DMS153 treated with DMSO at 0.1 percent for 48 hours (cell line): ENCODE measurements at regions not wholly inside any gene's neighbourhood (a gene's known extent, or its start where the extent isn't known, plus 50 kb on each side); places are given as distances from the start of the nearest gene placed in this dataset.

Experiments
- DNase-seq: peaks from one replicate; lab custom pipeline; 2025; ENCODE audit not compliant: unreplicated experiment; lab: John Stamatoyannopoulos, UW

DNA sequence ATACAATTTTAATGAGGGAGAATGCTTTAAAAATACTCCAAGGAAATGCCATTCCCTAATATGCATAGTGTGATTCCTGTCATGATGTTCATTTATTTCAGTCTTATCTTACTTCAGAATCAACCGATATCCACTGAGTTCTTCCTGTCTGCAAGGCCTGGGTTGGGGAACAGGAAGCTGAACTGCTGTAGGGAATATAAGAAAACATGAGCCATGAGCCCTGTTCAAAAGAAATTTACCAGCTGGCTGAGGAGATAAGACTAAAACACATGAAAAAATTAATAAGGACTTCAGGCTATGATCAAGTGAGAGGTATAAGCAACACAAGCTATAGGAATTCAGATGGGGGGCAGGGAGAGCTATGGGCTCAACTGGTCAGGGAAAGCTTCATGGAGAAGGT lies 184.7 kb downstream of the PLPP4 start:
- no peak for DNase-seq

DNA sequence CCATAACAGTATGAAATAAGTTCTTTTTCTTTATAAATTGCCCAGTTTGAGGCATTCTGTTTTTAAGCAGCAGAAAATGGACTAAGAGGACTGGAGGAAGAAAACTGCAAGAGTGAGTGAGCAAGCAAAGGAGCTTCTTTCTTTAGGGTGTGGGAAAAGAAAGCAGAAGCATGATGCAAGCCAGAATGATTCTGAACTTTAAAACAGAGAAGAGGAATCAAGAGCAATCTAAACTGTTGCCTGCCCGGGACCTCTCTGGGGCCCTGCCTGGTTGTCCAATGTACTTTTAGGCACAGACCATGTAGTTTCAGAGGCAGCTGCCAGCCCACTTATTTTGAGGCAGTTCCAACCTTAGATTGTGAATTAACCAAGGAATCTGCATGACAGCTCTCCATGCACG lies 186.3 kb downstream of the PLPP4 start:
- DNase-seq = no peak

DNA sequence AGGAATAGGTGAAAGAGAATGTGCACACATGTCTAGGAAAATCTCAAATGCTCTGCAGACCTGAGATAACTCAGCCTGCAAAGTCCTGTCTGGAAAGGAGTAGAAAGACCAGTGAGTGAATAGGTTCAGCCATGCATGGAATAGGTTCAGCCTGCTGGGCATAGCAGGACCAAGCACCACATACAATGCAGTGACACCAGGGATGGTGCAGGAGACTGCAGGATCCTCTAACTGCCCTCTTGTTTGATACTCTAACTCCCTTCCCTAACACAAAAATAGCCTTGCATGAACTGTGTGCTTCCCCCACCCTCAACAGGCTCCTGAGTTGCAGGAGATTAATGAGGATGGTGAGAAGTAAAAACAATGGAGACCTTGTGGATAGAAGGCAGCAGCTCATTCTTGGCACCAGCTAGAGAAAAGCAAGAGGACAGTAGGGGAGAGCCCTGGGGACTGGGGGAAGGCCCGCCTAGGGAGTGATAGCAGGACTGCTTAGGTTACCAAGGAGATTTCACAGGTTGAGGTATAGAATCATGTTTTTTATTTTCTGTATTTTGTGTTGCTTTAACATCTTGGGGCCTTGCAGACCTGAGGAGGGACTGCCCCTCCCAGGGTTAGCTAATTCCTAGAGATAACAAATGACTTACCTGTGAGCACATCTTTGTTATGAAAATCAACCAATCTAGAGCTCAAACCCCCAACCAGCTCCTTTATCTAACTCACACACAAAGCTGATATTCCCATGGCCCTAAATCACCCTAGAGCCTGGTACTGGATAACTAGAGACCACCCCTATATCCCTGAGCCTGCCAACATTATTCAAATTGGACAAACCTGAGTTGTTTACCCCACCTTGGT lies 187.8 kb downstream of the PLPP4 start:
- no peak for DNase-seq

DNA sequence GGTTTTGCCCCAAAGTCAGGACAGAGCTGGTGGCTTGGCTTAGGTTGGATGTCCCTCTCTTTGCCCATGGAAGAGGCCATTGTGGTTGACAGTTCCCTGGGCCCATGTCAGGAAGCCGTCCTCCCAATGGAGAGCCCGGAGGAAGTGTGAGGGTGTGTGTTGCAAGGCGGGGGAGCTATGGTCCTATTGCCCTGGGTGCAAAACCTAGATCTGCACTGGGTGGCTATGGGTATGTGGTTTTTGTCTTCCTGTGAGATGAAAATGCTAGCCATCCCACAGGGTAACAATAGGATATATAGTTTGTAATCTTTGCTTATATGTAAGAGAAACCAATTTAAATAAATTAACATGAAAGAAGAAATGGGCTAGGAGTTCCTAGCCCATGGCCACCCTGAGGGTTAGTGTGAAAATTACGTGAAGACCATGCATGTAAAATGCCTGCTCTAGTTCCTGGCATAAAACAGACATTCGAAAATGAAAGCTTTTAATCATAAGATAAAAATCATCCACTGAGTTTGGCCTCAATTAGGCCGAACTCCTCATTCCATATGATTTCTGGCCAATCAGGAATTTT lies 189.2 kb downstream of the PLPP4 start:
- DNase-seq = no peak

DNA sequence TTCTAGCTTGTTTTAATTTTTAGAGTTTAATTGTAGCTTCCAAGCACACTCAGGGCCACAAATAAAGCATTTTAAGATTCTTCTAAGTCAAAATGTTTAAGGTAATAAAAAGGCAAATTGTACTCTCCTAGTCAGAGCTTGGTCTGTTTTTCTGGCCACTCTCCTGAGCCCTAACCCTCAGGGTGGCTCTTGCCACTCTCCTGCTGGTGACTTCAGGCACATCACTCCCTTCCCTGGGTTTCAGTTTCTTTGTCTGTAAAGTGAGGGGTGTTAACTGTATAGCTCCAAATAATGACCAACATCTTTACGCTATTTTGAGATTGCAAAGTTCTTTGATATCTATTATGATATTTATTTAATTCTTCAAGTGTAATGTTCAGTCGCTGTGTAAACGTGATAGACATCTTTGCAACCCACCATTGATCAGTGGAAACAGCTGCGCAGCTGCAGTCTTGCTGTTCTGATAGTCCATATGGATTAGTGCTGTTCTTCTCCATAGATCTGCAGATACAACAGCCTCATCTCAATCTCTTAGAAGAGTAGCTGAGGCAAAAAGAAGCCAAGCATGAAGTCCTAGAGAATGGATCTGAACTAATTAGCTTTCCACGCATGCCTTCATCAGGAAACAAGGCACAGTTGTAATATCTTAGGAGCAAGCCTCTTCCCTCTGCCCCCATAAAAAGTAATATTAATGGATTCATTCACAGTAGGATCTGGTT lies 189.9 kb downstream of the PLPP4 start:
- DNase-seq = no peak

DNA sequence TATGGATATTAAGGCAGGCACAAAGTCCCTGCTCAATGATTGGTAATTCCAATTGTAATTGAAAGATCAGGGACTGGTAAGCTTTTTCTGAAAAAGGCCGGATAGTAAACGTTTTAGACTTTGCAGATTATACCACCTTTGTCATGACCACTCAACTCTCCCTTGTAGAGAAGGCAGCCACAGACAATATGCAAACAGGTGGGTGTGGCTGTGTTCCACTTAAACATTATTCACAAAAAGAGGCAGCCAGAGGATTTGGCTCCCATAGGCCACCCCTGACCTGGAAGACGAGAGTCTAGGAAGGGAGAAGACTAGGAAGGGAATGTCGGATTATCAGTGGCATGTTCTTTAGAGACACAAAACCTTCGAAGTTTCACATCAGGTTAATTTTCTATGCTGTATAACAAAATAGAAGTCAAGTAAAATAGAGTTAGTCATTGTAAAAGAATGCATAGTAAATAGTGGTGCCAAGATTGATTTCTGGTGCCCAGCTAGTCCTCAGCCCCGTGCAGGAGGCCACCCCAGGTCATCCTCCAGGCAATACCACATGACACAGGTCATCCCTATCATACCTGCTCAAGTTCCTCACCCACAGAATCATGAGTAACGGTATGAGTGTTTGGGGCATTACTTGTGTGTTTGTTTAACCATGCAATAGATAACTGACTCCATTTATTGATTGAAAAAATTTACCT lies 193.8 kb downstream of the PLPP4 start:
- no peak for DNase-seq

DNA sequence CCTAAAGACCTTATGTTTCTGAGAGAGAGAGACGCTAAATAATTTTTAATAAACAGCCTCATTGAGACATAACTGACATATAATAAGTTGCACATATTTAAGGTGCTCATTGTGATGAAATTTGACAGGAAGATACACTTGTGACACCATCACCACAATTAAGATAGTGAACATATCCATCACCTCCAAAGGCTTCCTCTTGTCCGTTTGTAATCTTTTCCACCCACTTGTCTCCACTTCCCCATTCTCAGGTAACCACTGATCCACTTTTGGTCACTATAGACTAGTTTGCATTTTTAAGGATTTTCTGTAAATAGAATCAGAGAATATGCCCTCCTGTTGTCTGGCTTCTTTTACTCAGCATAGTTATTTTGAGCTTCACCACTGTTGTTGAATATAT lies 195.1 kb upstream of the WDR11 start:
- DNase-seq = no peak

DNA sequence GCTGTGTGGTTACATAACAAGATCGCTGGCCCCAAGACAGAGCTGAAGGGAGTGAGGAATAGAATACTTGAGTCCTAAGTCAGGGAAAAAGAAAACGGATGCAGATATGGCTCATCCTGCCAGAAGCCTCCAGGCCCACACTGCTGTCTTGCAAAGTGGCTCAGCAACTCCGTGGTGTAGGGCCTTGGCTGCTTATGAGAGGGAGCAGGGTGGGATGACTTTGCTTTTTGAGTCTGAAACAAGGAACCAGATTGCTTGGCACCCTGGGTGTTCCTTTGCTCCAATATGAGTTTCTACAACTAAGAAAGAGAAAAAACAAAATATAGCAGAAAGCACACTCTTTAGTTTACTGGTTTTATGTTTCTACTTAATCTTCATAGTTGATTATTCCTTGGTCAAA lies 193.8 kb upstream of the WDR11 start:
- no peak for DNase-seq

DNA sequence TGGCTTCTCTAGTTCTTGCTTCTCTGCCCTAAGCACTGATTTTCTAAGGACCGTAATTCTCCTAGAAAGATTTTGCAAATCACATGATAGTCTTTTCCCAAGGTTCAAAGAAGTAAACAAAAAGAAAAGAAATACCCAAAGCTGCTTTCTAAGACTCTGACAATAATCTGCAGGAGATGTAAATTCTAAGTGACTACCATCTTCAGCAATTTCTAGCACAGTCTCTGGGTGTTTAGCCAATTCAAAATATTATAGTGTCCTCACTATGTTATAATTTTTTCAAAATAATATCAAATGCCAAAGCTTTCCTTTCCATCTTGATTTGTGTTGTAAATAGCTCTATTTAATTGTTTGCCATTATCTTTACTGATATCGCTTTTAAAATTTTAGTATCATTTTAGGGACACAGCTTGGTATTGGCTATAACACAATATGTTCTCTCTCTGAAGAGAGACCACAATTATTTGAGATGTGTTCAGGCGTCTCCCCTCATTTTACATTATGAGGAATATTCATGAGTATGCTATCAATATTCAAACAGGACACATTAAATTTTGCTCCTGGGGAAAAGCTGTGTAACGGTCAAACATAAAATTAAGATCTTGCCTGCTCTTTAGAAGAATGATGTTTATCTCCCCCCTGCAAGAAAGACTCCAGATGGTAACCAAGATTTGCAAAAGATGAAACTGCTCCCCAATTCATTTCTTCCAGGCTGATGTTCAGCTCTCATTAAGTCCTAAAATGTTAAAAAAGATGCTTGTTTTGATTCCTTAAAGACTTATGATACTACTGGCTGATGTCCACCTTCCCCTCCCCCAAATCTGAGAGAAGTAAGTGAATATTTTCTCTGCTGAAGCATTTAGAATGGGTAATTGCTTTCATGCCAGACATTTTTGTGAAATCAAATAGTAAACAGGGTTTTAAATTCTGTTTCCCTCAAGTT lies 191.9 kb upstream of the WDR11 start:
- DNase-seq = no peak

DNA sequence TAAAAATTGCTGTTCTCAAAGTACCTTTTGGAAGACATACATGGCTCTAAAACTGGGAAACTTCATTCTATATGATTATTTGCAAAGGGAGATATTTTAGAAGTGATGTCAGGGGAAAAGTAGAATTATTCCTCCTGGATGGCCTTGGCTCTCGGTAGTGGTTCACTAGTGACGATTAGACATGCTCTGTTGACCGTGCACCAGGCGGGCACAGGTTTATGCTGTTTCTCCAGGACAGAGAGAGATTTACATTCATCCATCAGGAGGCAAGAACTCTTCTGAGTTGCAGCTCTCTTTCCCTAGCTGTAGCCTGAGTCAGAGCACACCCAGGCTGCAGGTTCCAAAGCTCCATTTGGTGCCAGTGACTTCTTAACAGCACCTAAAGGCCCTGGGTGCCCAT lies 184.9 kb upstream of the WDR11 start:
- no peak for DNase-seq

DNA sequence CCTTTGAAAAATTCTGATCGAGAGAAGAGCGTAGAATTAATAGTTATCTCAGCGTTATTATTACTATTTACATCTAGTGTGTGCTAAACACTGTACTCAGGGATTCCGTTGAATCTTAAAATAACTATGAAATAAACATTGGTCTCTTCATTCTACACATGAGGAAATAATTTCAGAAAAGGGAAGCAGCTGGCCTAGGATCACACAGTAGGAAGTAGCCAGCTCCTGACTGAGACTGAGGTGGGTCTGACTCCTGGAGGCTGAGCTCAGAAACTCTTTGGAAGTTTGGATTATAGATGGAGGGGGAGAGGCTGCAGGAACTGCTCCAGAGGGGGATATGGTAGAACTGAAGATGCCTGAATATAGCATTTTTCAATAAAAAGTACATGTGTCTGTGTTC lies 183.9 kb upstream of the WDR11 start:
- DNase-seq = no peak

DNA sequence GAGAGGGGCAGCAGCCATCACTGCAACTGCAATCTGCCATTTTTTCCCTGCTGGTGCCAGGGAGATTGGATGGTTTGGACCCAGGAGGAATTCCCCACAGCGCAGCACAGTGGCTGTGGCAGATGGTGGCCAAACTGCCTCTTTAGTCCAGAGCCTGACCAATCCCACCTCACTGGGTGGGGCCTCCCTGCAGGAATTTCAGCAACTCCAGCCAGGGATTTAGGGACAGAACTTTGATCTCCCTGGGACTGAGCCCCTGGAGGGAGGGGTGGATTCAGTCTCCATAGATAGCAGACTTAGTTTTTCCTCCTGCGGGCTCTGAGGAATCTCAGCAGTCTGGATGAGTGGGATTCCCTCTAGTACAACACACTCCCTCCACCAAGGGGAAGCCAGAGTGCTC lies 179.7 kb upstream of the WDR11 start:
- no peak for DNase-seq

DNA sequence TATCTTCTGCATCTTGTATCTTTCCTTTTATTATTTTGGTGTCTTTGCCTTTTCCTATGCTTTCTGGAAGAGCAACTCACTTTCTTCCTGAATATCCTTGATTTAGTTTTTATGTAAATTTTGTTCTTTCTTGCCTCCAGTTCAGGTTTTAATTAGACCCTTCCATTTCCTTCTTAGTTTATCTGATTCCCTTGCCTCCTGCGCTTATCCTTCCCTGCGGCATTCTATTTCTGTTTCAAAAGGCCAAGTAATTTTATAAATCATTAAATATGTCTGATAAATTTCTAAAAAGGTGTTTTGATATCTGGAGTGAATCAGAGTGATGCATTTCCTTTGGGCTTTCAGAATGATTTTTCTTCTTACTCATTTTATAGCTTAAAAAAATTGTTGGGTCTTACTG lies 167.7 kb upstream of the WDR11 start:
- DNase-seq = no peak

DNA sequence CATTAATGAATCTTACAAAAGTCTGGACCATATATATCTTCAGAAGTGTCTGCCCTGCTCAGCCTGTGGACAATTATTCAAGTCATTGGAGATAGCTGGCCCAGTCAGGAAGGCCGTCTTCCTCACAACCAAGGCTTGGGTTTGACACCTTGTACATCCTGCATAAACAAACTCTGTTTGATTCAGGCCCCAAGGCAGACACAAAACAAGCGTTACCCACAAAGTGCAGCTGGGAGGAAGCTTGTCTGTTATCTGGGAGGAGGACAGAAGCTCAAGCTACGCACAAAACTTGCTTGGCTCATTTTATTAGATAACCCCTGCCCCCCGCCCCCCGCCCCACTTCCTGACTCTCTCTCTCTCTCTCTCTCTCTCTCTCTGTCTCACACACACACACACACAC lies 166.9 kb upstream of the WDR11 start:
- no peak for DNase-seq

DNA sequence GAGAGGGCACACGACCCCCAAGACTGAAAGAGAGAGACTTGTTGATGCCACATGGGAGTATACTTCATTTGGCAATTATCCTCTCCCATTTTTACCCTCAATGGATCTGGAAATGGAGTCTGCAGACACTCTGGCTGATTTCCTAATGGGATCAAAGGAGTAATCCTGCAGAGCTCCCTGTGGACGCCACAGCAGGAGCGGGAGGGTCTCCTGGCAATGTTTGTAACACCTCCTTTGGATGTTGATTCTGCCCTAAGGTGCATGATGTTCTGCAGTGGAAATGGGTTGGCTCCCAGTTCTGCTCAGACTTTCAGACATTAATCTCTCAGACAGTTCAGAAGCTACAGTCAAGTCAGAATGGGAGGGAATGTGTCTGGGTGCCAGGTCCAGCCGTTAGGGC lies 166.0 kb upstream of the WDR11 start:
- no peak for DNase-seq

DNA sequence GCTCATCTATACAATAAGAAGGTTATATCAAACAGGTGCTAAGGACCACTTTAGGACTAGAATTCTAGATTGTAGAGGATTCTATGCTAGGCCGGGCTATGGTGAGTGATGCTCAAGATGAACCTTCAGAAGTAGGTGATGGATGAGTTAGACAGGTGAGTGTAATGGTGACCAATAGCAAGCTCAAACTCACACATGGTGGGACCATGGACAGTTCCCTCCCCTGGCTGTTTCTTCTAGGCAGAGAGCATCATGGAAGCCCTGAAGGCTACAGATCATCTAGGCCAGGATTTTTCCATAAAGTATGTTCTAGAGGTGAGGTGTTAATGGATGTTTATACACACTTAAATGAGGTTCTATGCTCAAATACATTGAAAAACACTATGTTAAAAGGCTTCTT lies 162.2 kb upstream of the WDR11 start:
- no peak for DNase-seq

DNA sequence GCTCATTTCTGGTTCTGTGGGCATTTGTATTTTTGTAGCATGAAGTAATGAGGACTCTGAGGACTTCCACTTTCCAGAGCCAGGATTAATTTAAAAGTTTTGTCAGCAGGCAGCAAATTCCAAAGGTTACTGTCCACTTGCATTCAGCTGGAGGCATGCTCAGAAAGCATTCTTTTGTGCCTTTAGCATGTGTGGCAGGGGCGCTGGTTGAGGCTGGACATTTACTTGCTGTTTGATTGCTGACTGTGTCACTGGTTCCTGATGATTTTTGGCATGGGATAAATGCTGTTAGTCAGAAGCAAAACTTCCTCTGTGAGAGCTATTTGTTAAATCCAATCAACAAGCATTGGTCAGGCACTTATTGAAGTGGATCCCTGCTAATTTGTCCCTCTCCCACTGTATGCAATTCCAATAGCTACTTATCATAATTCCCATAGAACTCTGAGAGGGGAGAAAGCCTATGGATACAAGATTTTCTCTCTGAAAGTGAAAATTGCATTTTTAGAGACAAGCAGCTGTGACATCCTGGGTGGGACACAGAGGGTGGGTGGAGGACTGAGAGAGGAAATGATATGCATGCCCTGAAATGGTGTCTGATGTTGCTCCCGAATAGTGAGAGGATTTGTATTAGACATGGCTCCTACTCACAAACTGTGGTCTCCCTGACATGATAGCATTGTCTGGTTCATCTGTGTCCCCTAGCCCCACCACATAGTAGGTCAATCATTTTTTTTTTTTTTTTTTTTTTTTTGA lies 161.2 kb upstream of the WDR11 start:
- no peak for DNase-seq

DNA sequence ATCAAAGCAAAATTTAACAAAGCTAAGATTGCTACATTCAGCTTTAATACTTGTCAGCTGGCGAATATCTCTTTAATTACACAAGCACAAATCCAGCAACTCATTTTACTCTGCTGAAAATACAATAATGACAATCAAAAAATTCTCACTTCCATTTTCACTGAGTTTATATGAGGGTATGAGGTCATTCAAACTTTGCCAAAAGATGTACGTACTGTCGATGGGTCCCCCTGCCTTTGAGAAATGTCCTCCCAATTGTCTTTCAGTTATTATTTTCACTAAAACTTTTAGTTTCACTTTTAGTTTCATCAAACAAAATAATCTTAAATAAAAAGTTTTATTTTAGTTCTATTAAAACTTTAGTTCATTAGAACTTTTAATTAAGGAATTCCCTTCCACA lies 159.5 kb upstream of the WDR11 start:
- DNase-seq = no peak

DNA sequence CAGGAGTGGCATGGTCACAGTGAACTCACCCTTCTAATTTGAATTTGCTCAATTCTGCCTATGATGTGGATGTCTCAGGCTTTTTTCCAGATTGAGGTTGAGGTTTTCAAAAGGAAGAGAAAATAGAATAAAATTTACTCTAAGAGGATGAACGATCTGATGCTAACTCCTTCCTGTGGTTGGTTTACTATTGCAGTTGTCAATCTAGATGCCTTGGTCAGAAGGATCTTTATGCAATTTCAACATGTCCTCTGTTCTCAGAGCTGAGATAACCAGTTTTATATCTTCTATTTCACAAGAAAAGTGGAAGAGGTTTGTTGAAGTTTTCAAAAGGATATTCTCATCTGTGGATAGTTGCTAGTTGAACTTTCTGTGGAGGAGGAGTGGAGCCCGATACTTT lies 150.7 kb upstream of the WDR11 start:
- no peak for DNase-seq

DNA sequence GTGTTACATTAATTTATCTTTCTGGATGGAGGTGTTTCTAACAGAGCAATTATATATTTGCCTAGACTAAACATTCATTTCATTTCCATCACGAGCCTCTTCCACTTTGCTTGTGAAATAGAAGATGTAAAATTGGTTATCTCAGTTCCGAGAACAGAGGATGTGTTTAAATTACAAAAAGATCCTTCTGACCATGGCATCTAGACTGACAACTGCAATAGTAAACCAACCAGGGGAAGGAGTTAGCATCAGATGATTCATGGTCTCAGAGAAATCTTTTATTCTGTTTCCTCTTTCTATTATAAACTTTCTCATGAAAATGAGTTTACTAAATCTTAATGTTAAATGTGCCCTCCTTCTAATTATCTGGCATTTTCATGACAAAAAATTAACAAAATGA lies 149.8 kb upstream of the WDR11 start:
- DNase-seq = no peak
